BJ (cell line): ENCODE measurements at regions not wholly inside any gene's neighbourhood (a gene's known extent, or its start where the extent isn't known, plus 50 kb on each side); places are given as distances from the start of the nearest gene placed in this dataset.
"Not testable (repeated sequence)": the region's sequence is repeated elsewhere in the genome, so short reads cannot be mapped to it uniquely, and the experiment has no call there.

ENCODE experiments used
- CTCF ChIA-PET: fragments of 350-600 bp; formaldehyde crosslinking; extraction: SDS; loops from one replicate; lab custom pipeline; 2021; ENCODE audit warnings: antibody characterized with exemption, inconsistent platforms; lab: Yijun Ruan, JAX
- POLR2A ChIA-PET: fragments of 300-600 bp; sonication (Branson Sonifier 250); formaldehyde crosslinking; extraction: SDS; loops from one replicate; lab custom pipeline; 2021; ENCODE audit warnings: antibody characterized with exemption; lab: Charles Lee
- DNase-seq: peaks from one replicate; pipeline ENCODE4 v3.0.0-alpha.2; 2011; ENCODE audit warnings: low read depth
- H3K27me3 ChIP-seq: 2 replicates; pipeline ENCODE4 v1.6.0; 2011; ENCODE audit warnings: low read length; ENCODE audit not compliant: control insufficient read depth, insufficient read depth
- H3K36me3 ChIP-seq: 2 replicates; pipeline ENCODE4 v1.5.1; 2011; ENCODE audit warnings: low read length; ENCODE audit not compliant: control insufficient read depth, insufficient read depth
- H3K4me3 ChIP-seq: 2 replicates; pipeline ENCODE4 v1.5.1; 2011; ENCODE audit warnings: low read depth, mild to moderate bottlenecking, control low read depth, low read length
- TF ChIP-seq, protein P1 (sequence below): IDR thresholded peaks from 2 replicates; pipeline ENCODE4 v1.5.1; 2011; ENCODE audit warnings: low read depth, mild to moderate bottlenecking, control low read depth, inconsistent platforms, low read length, moderate library complexity; ENCODE audit not compliant: insufficient read depth

DNA sequence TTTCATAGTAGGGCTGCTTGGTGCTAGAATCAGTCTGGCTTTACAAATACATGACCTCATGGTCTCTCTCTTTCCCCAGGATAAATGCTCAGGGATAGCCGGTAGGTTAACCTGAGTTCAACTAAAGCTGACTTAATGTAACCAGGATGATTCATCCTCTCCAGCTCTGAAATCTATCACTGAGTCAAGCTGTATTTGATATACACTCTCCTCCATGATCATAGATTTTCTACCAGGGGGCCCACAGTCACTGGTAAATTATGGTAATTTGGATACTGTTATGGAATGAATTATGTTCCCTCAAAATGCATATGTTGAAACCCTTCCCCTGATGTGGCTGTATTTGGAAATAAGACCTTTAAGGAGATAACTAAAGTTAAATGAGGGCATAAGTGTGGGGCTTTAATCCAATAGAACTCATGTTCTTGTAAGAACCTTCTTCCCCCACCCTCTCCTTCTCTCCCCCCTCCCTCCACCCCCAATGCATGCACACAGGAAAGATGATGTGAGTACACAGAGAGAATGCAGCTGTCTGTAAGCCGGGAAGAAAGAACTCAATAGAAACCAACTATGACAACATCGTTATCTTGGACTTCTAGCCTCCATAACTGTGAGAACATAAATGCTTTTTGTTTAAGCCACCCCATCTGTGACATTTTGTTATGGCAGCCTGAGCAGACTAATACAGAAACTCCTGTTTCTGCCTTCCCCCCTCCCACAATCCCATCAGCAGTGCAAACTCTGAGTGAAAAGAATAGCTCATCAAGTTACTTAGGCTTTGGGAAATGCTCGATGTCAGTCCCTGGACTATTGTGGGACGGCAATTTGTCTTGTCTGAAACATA is 134.9 kb upstream of the KYNU start:
- TF ChIP-seq, protein P1, sequence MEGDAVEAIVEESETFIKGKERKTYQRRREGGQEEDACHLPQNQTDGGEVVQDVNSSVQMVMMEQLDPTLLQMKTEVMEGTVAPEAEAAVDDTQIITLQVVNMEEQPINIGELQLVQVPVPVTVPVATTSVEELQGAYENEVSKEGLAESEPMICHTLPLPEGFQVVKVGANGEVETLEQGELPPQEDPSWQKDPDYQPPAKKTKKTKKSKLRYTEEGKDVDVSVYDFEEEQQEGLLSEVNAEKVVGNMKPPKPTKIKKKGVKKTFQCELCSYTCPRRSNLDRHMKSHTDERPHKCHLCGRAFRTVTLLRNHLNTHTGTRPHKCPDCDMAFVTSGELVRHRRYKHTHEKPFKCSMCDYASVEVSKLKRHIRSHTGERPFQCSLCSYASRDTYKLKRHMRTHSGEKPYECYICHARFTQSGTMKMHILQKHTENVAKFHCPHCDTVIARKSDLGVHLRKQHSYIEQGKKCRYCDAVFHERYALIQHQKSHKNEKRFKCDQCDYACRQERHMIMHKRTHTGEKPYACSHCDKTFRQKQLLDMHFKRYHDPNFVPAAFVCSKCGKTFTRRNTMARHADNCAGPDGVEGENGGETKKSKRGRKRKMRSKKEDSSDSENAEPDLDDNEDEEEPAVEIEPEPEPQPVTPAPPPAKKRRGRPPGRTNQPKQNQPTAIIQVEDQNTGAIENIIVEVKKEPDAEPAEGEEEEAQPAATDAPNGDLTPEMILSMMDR = no peak
- no peaks in the 10 kb centered on the region for H3K27me3 ChIP-seq
- CTCF ChIA-PET = interaction anchor here (1.5 kb wide), 1 partner anchor 9 kb away, joined by 3 read pairs; no protein-coding TSS in a partner anchor
- H3K36me3 ChIP-seq = no peaks in the 10 kb centered on the region
- POLR2A ChIA-PET = no interaction called here
- DNase-seq = no peak
- no peak overlapping the region for H3K4me3 ChIP-seq

DNA sequence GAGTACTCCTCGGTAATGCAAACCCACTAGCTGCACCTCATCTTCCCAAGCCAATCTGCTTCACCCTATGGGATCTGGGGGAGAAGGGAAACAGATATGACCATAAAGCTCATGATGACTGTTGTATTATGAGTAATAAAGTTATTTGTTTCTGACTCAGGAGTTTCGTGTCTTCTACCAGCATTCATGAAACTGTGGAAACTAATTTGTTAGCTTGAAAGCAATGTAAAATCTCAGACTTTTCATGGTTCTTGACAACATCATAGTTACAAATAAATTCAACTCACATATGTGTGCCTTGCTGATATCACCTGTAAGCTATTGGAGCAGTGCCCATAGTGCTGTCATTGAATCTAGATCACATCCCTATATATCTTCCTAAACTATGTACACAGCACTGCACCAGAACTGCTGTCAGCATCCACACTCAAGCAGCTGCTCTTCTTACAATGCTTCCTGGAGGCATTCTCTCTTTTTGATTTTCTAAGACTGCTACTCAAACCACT is 135.6 kb upstream of the KYNU start:
- ChIA-PET CTCF (interaction anchor here (1.5 kb wide), 1 partner anchor 9 kb away, joined by 3 read pairs; no protein-coding TSS in a partner anchor), POLR2A (no interaction called here)
- no peaks in the 10 kb centered on the region for H3K36me3 ChIP-seq
- DNase-seq = no peak
- TF ChIP-seq, protein P1 = no peak
- no peak overlapping the region for H3K4me3 ChIP-seq
- no peaks in the 10 kb centered on the region for H3K27me3 ChIP-seq

DNA sequence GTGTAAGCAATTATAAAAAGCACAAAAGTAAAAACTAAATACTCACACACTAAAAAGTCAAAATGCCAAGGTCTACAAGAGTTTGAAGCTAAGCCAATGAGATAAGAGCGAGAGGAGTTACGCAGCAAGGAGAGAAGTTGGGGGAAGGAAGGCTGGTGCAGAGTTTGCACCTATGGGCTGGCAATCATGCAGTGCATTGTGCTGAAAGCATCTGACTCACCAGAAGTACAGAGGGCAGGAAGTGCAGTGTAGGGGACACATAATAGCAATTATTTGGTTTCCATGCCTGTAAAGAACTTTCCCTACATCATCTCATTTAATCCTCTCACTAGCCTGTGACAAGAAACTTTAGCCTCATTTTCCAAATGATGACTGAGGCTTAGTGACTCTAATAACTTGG is 142.7 kb upstream of the KYNU start:
- DNase-seq = no peak
- Histone ChIP-seq H3K4me3 (no peak overlapping the region), H3K27me3 (no peaks in the 10 kb centered on the region), H3K36me3 (no peaks in the 10 kb centered on the region)
- POLR2A ChIA-PET = no interaction called here
- CTCF ChIA-PET = no interaction called here
- TF ChIP-seq, protein P1 = no peak

DNA sequence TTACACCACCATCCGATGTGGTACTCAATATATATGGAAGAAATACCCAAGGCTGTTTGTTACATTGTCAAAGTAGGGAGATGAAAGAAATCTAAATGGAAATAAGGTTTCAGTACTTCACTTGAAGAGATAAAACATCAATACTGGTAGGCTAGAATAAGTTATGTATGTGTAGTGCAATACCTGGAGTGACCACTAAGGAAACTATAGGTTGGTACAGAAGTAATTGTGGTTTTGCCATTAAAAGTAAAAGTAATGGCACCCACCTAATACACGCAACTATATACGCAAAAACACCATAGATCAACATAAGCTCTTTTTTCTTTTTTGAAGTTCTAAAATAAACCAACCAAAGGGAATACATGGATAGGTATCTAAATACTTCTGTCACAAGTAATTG is 143.2 kb upstream of the KYNU start:
- no peak for DNase-seq
- POLR2A ChIA-PET = no interaction called here
- H3K27me3 ChIP-seq = no peaks in the 10 kb centered on the region
- H3K4me3 ChIP-seq = no peak overlapping the region
- H3K36me3 ChIP-seq = no peaks in the 10 kb centered on the region
- TF ChIP-seq, protein P1 = no peak
- CTCF ChIA-PET = no interaction called here

DNA sequence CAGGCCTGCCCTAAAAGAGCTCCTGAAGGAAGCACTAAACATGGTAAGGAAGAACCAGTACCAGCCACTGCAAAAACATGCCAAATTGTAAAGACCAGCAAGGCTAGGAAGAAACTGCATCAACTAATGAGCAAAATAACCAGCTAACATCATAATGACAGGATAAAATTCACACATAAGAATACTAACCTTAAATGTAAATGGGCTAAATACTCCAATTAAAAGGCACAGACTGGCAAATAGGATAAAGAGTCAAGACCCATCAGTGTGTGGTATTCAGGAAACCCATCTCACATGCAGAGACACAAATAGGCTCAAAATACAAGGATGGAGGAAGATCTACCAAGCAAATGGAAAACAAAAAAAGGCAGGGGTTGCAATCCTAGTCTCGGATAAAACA is 147.7 kb upstream of the KYNU start:
- H3K4me3 ChIP-seq, H3K27me3 ChIP-seq, DNase-seq, POLR2A ChIA-PET, CTCF ChIA-PET, H3K36me3 ChIP-seq: not testable (repeated sequence)

DNA sequence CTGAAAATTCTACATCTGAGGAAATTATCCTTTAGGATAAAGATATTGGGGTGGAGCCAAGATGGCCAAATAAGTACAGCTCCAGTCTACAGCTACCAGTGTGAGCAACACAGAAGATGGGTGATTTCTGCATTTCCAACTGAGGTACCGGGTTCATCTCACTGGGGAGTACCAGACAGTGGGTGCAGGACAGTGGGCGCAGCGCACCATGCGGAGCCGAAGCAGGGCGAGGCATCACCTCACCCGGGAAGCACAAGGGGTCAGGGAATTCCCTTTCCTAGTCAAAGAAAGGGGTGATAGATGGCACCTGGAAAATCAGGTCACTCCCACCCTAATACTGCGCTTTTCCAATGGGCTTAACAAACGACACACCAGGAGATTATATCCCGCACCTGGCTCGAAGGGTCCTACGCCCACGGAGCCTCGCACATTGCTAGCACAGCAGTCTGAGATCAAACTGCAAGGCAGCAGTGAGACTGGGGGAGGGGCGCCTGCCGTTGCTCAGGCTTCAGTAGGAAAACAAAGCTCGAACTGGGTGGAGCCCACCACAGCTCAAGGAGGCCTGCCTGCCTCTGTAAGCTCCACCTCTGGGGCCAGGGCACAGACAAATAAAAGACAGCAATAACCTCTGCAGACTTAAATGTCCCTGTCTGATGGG is 149.5 kb upstream of the KYNU start:
- H3K27me3 ChIP-seq, CTCF ChIA-PET, DNase-seq, H3K36me3 ChIP-seq, POLR2A ChIA-PET, H3K4me3 ChIP-seq: not testable (repeated sequence)
